GM18858 (cell line): ENCODE measurements at regions not wholly inside any gene's neighbourhood (a gene's known extent, or its start where the extent isn't known, plus 50 kb on each side); places are given as distances from the start of the nearest gene placed in this dataset.
"Not testable (repeated sequence)": the region's sequence is repeated elsewhere in the genome, so short reads cannot be mapped to it uniquely, and the experiment has no call there.

Experiments used
- ATAC-seq: cut with Tn5 transposase; IDR thresholded peaks from one replicate; pipeline ENCODE4 v1.9.1; 2021; ENCODE audit not compliant: unreplicated experiment

- no peak for ATAC-seq
These were observed 337.0 kb downstream of the THBS2 start for GRCh38 chr6:168916576-168917211.

- no peak for ATAC-seq
These were observed 337.8 kb downstream of the THBS2 start for GRCh38 chr6:168915855-168916254.

GRCh38 chr6:168915242-168915641 lies 338.4 kb downstream of the THBS2 start:
- ATAC-seq = no peak

- no peak for ATAC-seq
These were observed 339.7 kb downstream of the THBS2 start for GRCh38 chr6:168913866-168914469.

GRCh38 chr6:168913231-168913865 lies 340.3 kb downstream of the THBS2 start:
- ATAC-seq = not testable (repeated sequence)

GRCh38 chr6:168909288-168909687 lies 344.4 kb downstream of the THBS2 start:
- no peak for ATAC-seq

- ATAC-seq = no peak
These were observed 344.8 kb downstream of the THBS2 start for GRCh38 chr6:168908887-168909286.

- no peak for ATAC-seq
These were observed 345.5 kb downstream of the THBS2 start for GRCh38 chr6:168908166-168908565.

- ATAC-seq = no peak
These were observed 347.3 kb downstream of the THBS2 start for GRCh38 chr6:168906391-168906790.

GRCh38 chr6:168905451-168906090 lies 348.1 kb downstream of the THBS2 start:
- ATAC-seq = no peak

GRCh38 chr6:168903613-168904345 lies 349.9 kb downstream of the THBS2 start:
- ATAC-seq = no peak

GRCh38 chr6:168902075-168902474 lies 351.6 kb downstream of the THBS2 start:
- no peak for ATAC-seq

GRCh38 chr6:168901076-168901475 lies 352.6 kb downstream of the THBS2 start:
- ATAC-seq = no peak

- ATAC-seq = no peak
These were observed 357.3 kb downstream of the THBS2 start for GRCh38 chr6:168896321-168896720.

- peak; percentile 94 for ATAC-seq
These were observed 358.4 kb downstream of the THBS2 start for GRCh38 chr6:168895102-168895812.

GRCh38 chr6:168892031-168892430 lies 361.6 kb downstream of the THBS2 start:
- no peak for ATAC-seq

- ATAC-seq = no peak
These were observed 362.7 kb downstream of the THBS2 start for GRCh38 chr6:168890981-168891365.

- no peak for ATAC-seq
These were observed 363.2 kb downstream of the THBS2 start for GRCh38 chr6:168890306-168890980.

- ATAC-seq = no peak
These were observed 364.8 kb downstream of the THBS2 start for GRCh38 chr6:168888786-168889345.

GRCh38 chr6:168888102-168888501 lies 365.5 kb downstream of the THBS2 start:
- no peak for ATAC-seq
